Thyroid gland (tissue), 4 donors: ENCODE measurements at regions not wholly inside any gene's neighbourhood (a gene's known extent, or its start where the extent isn't known, plus 50 kb on each side); places are given as distances from the start of the nearest gene placed in this dataset.
"Not testable (repeated sequence)": the region's sequence is repeated elsewhere in the genome, so short reads cannot be mapped to it uniquely, and the experiment has no call there.

Experiments
- DNase-seq, 2 donors: peaks; one replicate each; pipeline ENCODE4 v3.0.0-alpha.2; 2019
- H3K27ac ChIP-seq, 3 donors: fragments of 200-600 bp; sonication (generic); 1 replicate in 2 of 3; 2 replicates in 1 of 3; pipeline ENCODE4 v1.5.1; 2016 to 2019; ENCODE audit warnings: mild to moderate bottlenecking in 1 of 3, moderate library complexity in 1 of 3
- H3K27me3 ChIP-seq: fragments of 200-600 bp; sonication (generic); one replicate; pipeline ENCODE4 v1.5.1; 2019
- H3K36me3 ChIP-seq, 2 donors: fragments of 200-600 bp; sonication (generic); one replicate each; pipeline ENCODE4 v1.5.1; 2016 to 2019
- H3K4me1 ChIP-seq, 2 donors: fragments of 200-600 bp; sonication (generic); one replicate each; pipeline ENCODE4 v1.5.1; 2017 to 2019
- H3K4me3 ChIP-seq, 3 donors: fragments of 200-600 bp; sonication (generic); replicated peaks in 1 of 3; 1 replicate in 2 of 3; 2 replicates in 1 of 3; pipeline ENCODE4 v1.5.1; 2016; ENCODE audit warnings: mild to moderate bottlenecking in 1 of 3
- H3K9me3 ChIP-seq: fragments of 200-600 bp; sonication (generic); one replicate; pipeline ENCODE4 v1.5.1; 2017
- POLR2A ChIP-seq, 2 donors: fragments of 450-650 bp; IDR thresholded peaks; one replicate each; pipeline ENCODE4 v1.6.1; 2017; ENCODE audit warnings: antibody characterized with exemption in 2 of 2, mild to moderate bottlenecking in 2 of 2, moderate library complexity in 1 of 2
- WGBS, 2 donors: methylation state at CpG; one replicate each; pipeline ENCODE4 v1.1.5; 2017; 5-methylcytosine and 5-hydroxymethylcytosine counted together
- intact Hi-C: fragments of 100-400 bp; cut with DNase I; formaldehyde crosslinking; loops from one replicate; pipeline ENCODE4 v1.15.1; 2023
- TF ChIP-seq, protein P1 (sequence below), 6 experiments: fragments of 200-600 bp in 3 of 6; fragments of 450-650 bp in 3 of 6; sonication (generic) in 3 of 6; IDR thresholded peaks; one replicate each; pipeline ENCODE4 v1.5.1; 2016 to 2019; ENCODE audit warnings: antibody characterized with exemption in 6 of 6, mild to moderate bottlenecking in 2 of 6, inconsistent platforms in 1 of 6, moderate library complexity in 1 of 6

DNA sequence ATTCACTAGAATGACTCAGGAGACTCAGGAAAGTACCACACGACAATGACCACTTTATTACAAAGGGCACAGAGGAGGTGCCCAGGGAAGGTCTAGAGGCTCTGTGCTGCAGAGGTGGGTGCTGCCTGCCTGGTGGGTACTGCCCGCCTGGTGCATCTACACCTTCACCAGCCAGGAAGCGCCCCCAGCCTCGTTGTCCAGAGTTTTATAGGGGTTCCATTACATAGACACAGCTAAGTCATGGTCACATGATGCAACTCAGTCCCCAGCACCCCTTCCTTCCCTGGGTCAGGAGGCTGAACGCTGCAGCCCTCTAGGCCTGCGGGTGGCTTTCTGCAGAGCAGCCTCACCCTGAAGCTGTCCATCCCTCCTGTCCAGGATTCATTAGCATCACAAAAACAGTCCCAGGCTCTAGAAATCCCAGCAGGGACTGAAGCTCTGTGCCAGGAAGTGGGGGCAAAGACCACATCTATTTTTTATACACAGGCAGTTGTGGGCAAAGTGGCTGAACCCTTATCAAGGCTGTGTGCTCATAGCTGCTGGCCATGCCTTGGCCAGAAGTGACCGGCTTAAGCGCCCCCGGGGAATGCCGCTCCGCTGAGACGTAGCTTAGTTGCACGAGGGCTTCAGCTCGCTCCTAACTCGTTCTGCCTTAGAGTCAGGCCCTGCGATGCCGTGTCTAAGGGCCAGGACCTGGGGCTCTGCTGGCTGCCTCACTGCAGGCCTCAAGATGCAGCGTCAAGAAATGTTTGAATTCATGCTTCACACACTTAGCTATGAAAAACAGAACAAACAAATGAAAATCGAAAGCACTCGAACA, 219.0 kb downstream of the GLRX3 start:
- no peak for DNase-seq
- Histone ChIP-seq H3K9me3 (no peaks in the 10 kb centered on the region), H3K27ac (no peak overlapping the region), H3K4me3 (no peak overlapping the region), H3K4me1 (no peaks in the 10 kb centered on the region), H3K36me3 (no peaks in the 10 kb centered on the region), H3K27me3 (no peaks in the 10 kb centered on the region)
- no peak for TF ChIP-seq POLR2A (IDR thresholded peaks at IDR 0.05)
- TF ChIP-seq, protein P1, sequence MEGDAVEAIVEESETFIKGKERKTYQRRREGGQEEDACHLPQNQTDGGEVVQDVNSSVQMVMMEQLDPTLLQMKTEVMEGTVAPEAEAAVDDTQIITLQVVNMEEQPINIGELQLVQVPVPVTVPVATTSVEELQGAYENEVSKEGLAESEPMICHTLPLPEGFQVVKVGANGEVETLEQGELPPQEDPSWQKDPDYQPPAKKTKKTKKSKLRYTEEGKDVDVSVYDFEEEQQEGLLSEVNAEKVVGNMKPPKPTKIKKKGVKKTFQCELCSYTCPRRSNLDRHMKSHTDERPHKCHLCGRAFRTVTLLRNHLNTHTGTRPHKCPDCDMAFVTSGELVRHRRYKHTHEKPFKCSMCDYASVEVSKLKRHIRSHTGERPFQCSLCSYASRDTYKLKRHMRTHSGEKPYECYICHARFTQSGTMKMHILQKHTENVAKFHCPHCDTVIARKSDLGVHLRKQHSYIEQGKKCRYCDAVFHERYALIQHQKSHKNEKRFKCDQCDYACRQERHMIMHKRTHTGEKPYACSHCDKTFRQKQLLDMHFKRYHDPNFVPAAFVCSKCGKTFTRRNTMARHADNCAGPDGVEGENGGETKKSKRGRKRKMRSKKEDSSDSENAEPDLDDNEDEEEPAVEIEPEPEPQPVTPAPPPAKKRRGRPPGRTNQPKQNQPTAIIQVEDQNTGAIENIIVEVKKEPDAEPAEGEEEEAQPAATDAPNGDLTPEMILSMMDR (IDR thresholded peaks at IDR 0.05), result no peak
- intact Hi-C loops, result no loop called here
- 73 to 83% methylated on average over 16 to 20 of the region's 20 CpGs for WGBS, 2 donors

DNA sequence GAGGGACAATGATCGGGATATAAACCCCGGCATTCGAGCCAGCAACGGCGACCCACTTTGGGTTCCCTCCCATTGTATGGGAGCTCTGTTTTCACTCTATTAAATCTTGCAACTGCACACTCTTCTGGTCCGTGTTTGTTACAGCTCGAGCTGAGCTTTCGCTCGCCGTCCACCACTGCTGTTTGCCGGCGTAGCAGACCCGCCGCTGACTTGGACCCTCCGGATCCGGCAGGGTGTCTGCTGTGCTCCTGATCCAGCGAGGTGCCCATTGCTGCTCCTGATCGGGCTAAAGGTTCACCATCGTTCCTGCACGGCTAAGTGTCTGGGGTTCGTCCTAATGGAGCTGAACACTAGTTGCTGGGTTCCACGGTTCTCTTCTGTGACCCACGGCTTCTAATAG, 220.2 kb downstream of the GLRX3 start:
- DNase-seq, H3K4me1 ChIP-seq, H3K27ac ChIP-seq, intact Hi-C loops, H3K36me3 ChIP-seq, H3K4me3 ChIP-seq, H3K9me3 ChIP-seq, H3K27me3 ChIP-seq: not testable (repeated sequence)
- 90 to 91% methylated on average over 23 of the region's 23 CpGs for WGBS, 2 donors

GRCh38 chr10:130357226-130357625, 221.0 kb downstream of the GLRX3 start:
- TF ChIP-seq, protein P1 (IDR thresholded peaks at IDR 0.05), result no peak
- TF ChIP-seq POLR2A (IDR thresholded peaks at IDR 0.05), result no peak
- H3K4me3 ChIP-seq, result no peak overlapping the region
- H3K27me3 ChIP-seq, result no peaks in the 10 kb centered on the region
- no peak overlapping the region for H3K27ac ChIP-seq
- no peaks in the 10 kb centered on the region for H3K4me1 ChIP-seq
- H3K36me3 ChIP-seq, result no peaks in the 10 kb centered on the region
- no peak for DNase-seq
- intact Hi-C loops, result no loop called here
- no peaks in the 10 kb centered on the region for H3K9me3 ChIP-seq
- 85 to 92% methylated on average over 9 of the region's 9 CpGs for WGBS, 2 donors

- TF ChIP-seq POLR2A (IDR thresholded peaks at IDR 0.05), result no peak
- TF ChIP-seq, protein P1 (IDR thresholded peaks at IDR 0.05), result no peak
- Histone ChIP-seq H3K27me3 (no peaks in the 10 kb centered on the region), H3K9me3 (no peaks in the 10 kb centered on the region), H3K4me3 (no peak overlapping the region), H3K4me1 (no peaks in the 10 kb centered on the region), H3K36me3 (no peaks in the 10 kb centered on the region), H3K27ac (no peak overlapping the region)
- intact Hi-C loops, result no loop called here
- no peak for DNase-seq
- 83 to 87% methylated on average over 11 to 12 of the region's 12 CpGs for WGBS, 2 donors
Observed at GRCh38 chr10:130357951-130358350, 221.8 kb downstream of the GLRX3 start.

DNA sequence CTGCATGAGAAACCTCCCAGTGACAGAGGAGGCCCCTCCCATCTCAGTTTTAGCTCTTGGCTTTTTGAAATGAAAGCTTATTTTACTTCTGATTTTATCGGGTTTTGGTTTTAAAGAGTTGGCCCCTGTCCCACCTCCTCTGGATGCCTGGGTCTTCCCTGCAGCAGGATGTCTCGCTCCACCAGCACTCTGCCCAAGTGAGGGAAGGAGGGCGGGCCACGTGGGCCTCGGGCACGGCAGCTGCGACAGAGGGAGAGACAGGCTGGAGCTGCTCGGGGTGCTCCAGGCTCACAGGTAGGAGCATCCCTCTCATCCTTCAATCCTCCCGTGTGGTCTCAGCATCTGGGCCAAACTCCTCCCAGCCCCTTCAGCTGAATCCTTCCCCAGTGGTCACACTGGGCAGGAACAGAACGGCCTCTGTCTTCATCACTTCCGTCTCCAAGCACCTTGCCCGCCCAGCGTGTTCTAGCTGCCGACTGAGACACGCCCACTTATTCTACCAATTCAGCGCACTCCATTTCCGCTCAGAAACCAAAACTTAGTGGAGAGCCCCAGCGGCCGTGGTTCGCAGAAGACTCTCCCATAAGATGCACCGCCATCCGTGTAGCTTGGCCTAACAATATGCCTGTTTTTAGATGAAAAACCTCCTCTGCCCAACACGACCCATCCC, 222.9 kb downstream of the GLRX3 start:
- no peak overlapping the region for H3K27ac ChIP-seq
- no peaks in the 10 kb centered on the region for H3K36me3 ChIP-seq
- no peak overlapping the region for H3K4me3 ChIP-seq
- WGBS, 2 donors, result 78 to 81% methylated on average over 21 to 22 of the region's 23 CpGs
- no peaks in the 10 kb centered on the region for H3K4me1 ChIP-seq
- H3K9me3 ChIP-seq, result no peaks in the 10 kb centered on the region
- no peak for DNase-seq
- intact Hi-C loops, result no loop called here
- H3K27me3 ChIP-seq, result no peaks in the 10 kb centered on the region
- TF ChIP-seq, protein P1 (IDR thresholded peaks at IDR 0.05), result no peak
- TF ChIP-seq POLR2A (IDR thresholded peaks at IDR 0.05), result no peak
